Thyroid gland (tissue), 4 donors: ENCODE measurements at regions not wholly inside any gene's neighbourhood (a gene's known extent, or its start where the extent isn't known, plus 50 kb on each side); places are given as distances from the start of the nearest gene placed in this dataset.

ENCODE experiments used
- CTCF ChIP-seq, 6 experiments: fragments of 200-600 bp in 3 of 6; fragments of 450-650 bp in 3 of 6; sonication (generic) in 3 of 6; IDR thresholded peaks; one replicate each; pipeline ENCODE4 v1.5.1; 2016 to 2019; ENCODE audit warnings: antibody characterized with exemption in 6 of 6, mild to moderate bottlenecking in 2 of 6, inconsistent platforms in 1 of 6, moderate library complexity in 1 of 6
- POLR2A ChIP-seq, 2 donors: fragments of 450-650 bp; IDR thresholded peaks; one replicate each; pipeline ENCODE4 v1.6.1; 2017; ENCODE audit warnings: antibody characterized with exemption in 2 of 2, mild to moderate bottlenecking in 2 of 2, moderate library complexity in 1 of 2

GRCh38 chr18:41034413-41034812 lies 920.6 kb upstream of the PIK3C3 start:
- no peak for TF ChIP-seq POLR2A (IDR thresholded peaks at IDR 0.05)
- TF ChIP-seq CTCF (IDR thresholded peaks at IDR 0.05) = no peak
